CD4-positive, alpha-beta T cell treated with Interleukin-6 at 100 ng/mL for 8 hours (primary cell): ENCODE measurements at regions not wholly inside any gene's neighbourhood (a gene's known extent, or its start where the extent isn't known, plus 50 kb on each side); places are given as distances from the start of the nearest gene placed in this dataset.

Source experiments
- DNase-seq: peaks from one replicate; pipeline ENCODE4 v3.0.0-alpha.2; 2020; ENCODE audit warnings: mixed read lengths, low spot score

DNA sequence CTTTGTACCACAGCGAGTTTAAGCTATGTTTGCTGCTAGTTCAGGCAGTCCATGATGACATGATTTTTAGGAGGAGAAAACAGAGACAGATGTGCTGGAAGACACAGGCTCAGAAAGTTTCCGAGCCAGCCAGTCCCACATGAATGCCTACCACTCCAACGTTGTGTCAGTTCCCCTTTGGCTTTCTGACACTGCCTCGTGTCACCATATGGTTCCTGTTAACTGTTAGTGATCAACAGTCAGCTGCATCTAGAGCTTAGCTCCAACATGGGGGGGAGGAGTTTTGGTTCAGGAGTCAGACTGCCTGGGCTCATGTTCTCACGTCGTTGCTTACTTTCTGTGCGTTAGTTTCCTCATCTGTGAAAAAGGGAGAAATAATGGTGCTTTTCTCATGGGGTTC, 343.7 kb downstream of the MID1IP1 start:
- DNase-seq, result no peak

GRCh38 chrX:39145859-39146258, 344.6 kb downstream of the MID1IP1 start:
- no peak for DNase-seq

GRCh38 chrX:39149761-39150160, 348.5 kb downstream of the MID1IP1 start:
- DNase-seq, result peak; percentile 47

DNA sequence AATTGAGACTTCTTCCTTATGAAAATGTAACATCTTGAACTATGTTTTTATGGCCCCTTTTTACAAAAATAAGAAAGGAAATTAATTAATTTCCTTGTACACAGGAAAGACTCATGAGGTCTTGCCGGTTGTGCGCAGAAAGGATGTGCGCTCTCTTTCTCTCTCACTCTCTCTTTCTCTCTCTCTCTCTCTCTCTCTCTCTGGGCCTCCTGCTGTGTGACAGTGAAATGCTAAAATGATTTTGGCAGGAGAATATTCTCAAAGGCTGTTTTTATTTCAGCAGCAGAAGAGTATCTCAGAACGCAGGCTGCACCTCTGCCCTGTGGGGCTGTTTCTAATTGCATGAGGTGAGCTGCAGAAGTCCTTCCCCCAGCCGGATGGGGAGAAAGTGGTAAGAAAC, 349.0 kb downstream of the MID1IP1 start:
- no peak for DNase-seq

DNA sequence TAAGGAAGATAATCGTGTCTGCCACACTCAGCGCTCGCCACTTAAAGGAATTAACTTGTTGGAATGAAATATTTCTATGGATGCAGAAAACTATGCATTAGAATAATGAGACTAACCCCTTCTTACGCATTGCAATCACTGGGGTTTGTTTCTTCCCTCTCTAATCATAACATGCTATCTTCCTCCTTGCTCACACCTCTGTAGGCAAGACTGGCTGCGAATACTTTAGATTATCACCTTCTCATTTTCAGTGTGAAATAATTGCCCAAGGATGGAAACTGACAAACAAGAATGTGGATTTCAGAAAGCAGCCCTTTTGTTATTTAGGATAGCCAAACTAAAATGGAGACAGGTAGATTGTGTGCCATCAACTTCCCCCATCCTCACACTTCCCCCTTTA, 349.4 kb downstream of the MID1IP1 start:
- no peak for DNase-seq

GRCh38 chrX:39152106-39152649, 350.9 kb downstream of the MID1IP1 start:
- DNase-seq, result no peak

DNA sequence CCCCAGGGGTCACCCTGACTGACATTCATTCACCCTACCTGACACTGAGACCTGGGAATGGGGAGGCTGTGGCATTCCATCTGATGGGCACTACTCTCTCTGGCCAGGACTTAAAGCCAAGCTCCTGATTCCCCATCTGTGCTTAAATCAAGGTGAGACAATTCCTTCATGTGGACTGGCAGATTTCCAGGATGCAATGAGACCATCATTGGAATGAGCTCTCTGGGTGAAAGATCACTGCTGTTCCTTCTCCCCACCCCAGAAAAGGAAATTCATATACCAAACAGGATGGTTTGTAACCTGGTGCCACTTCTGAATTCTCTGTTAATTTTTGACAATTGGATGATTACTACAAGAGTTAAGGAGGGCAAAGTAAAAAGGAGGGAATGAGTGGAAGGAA, 354.8 kb downstream of the MID1IP1 start:
- DNase-seq, result no peak

GRCh38 chrX:39157006-39157405, 355.7 kb downstream of the MID1IP1 start:
- DNase-seq, result no peak

DNA sequence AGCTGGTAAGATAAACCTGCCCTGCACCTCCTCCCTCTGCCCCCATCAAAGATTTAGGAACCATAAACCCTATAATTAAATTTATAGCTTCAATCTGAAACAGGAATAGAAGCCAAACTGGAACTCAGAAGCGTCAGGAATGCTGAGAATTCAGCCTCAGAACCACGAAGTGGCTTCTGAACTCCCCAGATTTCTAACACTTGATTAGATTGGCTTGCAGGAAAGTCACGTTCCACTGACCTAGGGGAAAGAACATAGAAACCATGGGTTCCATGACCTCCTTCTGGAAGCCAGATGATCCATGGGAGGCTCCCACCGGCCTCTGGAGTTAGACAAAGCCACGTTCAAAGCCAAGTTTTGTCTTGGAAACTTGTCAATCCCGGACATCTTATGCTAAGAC, 356.5 kb downstream of the MID1IP1 start:
- DNase-seq, result no peak

GRCh38 chrX:39158801-39159657, 357.8 kb downstream of the MID1IP1 start:
- no peak for DNase-seq

DNA sequence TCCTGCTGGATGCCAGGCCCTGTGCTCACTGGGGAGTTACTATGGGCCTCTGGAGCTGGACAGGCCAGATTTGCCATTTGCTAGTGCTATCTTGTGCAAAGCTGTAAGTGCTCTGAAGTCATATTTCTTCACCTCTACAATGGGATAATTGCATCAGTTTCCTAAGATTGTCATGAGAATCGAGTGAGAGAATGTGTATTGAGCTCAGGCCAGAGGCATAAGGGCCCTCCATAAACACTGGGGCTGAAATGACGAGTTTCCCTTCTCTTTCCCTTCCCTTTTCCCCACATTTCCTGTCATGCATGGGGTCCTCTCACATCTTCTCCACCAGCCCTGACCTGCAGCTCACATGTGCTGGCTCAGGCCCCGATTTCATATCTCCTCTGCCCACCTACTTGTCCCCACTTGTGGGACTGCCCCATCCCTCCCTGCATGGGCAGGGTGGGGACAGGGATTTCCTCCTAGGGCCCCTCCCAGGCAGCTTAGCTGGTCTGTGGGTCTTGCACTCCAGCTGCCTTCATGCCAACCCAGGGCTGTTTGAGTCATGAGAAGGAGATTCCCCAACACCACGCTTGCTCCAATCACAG, 358.8 kb downstream of the MID1IP1 start:
- no peak for DNase-seq

- DNase-seq, result no peak
Measured at GRCh38 chrX:39161611-39162255, 360.5 kb downstream of the MID1IP1 start.

GRCh38 chrX:39162322-39162735, 361.1 kb downstream of the MID1IP1 start:
- DNase-seq, result no peak

- DNase-seq, result no peak
Measured at GRCh38 chrX:39163581-39164126, 362.4 kb downstream of the MID1IP1 start.

DNA sequence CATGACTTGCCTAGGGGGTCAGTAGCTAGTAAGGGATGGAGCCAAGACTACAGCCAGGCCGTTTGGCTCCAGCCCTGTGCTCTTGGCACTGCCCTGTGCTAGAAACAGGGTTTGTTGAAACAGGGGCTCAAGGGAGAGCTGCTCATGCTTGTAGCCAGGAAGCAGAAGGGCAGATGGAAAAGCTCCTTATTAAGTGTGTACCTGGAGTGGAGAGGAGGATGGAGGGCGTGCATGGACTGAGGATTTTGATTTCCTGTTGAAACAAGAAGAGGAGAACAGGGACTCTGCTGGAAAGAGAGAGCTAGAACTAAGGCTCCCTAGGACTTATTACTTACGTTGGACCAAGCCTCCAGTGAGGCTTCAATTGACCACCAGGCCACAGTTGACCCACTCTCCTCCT, 363.0 kb downstream of the MID1IP1 start:
- DNase-seq, result no peak

DNA sequence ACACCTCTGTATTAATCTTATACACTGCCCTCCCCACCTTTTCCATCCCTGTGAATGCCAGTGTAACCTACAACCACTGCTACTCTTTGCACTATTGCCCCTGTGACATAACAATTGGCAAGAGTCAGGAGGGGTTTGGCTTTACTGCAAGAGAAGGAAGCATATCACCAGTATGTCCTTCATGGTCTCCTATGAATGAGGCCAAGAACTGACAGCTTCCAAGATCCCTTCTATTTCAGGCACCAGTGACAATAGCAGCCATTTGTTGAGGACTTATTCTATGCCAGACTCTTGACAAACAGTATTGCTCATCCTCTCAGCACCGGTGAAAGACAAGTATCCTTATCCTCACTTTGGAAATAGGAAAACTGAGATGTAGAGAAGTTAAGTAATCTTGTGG, 363.9 kb downstream of the MID1IP1 start:
- no peak for DNase-seq

DNA sequence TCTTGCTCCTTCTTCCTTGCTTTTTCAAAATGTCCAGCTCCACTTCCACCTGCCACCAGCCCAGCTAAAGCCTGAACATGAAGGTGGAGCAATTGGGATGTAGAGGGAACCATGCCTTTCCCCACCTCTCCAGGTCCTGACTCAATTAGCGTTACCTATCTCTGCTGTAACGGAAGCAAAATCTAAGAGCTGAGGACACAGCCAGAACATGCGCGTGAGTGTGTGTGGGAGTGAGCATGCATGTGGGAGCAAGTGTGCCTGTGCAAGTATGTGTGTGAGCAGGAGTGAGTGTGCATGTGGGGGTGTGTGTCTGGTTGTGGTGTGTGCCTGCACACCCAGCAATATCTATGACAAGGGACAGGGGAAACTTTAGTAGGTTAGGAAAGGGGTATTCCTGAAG, 364.5 kb downstream of the MID1IP1 start:
- no peak for DNase-seq

DNA sequence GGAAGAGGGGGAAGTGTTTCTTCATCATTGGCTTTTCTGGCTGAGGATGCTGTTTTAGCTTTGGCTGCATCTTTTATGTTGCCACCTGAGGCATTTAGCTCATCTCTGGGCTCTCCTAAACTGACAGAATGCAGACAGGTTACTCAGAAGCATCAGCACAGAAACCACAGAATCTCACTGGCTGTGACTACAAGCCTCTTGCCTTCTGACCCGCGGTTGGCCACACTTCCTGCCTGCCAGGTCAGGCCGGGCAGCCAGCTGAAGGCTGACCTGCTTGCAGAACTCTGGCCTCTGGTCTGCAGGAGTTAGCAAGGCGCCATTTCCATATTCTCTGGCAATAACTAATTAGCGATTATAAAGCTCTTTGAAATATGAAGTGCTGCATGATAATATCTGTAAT, 366.5 kb downstream of the MID1IP1 start:
- DNase-seq, result no peak

DNA sequence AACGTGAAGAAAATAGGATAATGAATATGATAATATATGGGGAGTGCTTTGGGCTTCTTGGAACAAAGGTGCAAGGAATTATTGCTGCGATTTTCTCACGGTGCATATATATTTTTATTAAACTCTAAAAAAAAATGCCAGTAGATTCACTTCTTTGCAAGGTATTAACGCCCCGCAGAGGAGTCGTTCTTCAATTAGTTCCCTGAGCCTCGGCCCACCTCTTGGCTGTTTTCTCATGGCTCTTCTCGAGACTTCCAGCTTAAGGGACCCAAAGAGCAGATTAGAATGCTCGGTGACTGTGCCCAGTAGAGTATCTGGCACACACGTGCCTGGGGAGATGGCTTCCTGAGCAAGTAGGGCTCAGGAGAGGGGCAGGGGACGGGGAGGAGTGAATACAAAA, 367.4 kb downstream of the MID1IP1 start:
- DNase-seq, result no peak

- DNase-seq, result no peak
Measured at GRCh38 chrX:39169976-39170375, 368.7 kb downstream of the MID1IP1 start.

DNA sequence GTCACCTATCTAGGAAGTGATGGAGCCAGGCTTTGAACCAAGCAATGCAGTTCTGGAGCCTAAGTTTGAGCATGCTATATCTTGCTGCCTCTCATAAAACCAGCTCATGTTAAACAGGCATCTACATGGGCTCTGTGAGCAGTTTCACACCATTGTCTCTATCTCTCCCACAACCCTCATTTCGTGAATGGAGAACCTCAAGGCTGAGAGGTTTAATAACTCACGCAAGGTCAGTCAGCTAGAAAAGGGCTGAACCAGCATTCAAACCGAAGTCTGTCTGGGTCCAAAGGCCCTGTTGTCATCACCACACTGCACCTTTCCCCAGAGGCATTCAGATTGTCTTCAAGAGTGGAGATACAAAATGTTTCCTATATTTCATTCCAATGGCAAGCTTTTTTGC, 369.2 kb downstream of the MID1IP1 start:
- DNase-seq, result no peak

DNA sequence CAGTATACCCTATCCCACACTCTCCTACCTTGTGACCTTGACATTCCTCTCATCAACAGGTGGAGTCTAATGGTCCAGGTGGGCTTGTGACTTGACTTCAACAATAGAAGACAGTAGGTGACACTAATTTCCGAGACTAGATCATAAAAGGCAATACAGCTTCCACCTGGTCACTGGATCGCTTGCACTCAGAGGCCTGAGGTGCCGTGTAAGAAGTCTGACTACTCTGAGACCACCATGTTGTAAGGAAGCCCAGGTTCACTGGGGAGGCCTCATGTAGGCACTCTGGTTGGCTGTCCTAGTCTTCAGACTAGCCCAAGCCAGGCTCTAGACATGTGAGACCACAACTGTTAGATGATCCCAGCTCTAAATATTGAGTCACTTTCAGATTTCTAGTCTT, 370.4 kb downstream of the MID1IP1 start:
- DNase-seq, result no peak
